A549 (cell line): ENCODE measurements at regions not wholly inside any gene's neighbourhood (a gene's known extent, or its start where the extent isn't known, plus 50 kb on each side); places are given as distances from the start of the nearest gene placed in this dataset.

Experiments used
- CHD2 ChIP-seq: fragments of 150-350 bp; IDR thresholded peaks from 2 replicates; pipeline ENCODE4 v1.6.1; 2014; ENCODE audit warnings: low read length; ENCODE audit not compliant: partially characterized antibody
- CTCF ChIP-seq: fragments of >200 bp; sonication (Bioruptor Twin); formaldehyde crosslinking; IDR thresholded peaks from 3 replicates; pipeline ENCODE4 v1.5.1; 2016
- ELK1 ChIP-seq: fragments of 150-350 bp; IDR thresholded peaks from 2 replicates; pipeline ENCODE4 v1.6.1; 2014; ENCODE audit warnings: low read depth, mild to moderate bottlenecking, low read length
- JUN ChIP-seq, 2 experiments: fragments of >200 bp; sonication (Bioruptor Twin); formaldehyde crosslinking; IDR thresholded peaks; 2 replicates in 1 of 2; 3 replicates in 1 of 2; pipeline ENCODE4 v1.6.1; 2016 to 2017
- PBX3 ChIP-seq: IDR thresholded peaks from 2 replicates; pipeline ENCODE4 v1.6.1; 2012
- POLR2A ChIP-seq: IDR thresholded peaks from 2 replicates; pipeline ENCODE4 v1.6.1; 2012; ENCODE audit warnings: mild to moderate bottlenecking, low read length
- SMC3 ChIP-seq: fragments of >200 bp; sonication (Bioruptor Twin); formaldehyde crosslinking; IDR thresholded peaks from 3 replicates; pipeline ENCODE4 v1.6.1; 2018; ENCODE audit warnings: inconsistent platforms
- TP53 ChIP-seq: fragments of 250-450 bp; sonication (Bioruptor Pico); IDR thresholded peaks from 2 replicates; pipeline ENCODE4 v1.5.0; 2021; ENCODE audit warnings: mild to moderate bottlenecking, moderate library complexity

DNA sequence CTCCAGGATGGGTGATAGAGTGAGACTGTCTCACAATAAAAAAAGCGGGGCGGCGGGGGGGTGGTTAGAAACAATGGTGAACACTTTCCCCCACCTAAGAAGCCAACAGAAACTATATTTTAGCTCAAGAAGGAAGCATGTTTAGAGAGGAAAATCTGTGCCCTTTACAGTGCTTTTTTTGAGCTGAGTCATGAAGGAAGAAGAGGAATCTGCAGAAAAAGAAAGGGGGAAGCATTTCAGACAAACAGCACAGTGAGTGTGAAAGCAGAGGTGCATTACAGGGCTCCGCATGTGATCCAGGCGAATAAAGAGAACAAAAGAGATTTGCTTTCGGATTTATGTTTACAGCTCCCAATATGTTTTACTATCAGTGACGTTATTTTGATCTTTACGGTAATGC lies 1504.6 kb upstream of the WWC1 start:
- no peak for TF ChIP-seq CTCF
- no peak for TF ChIP-seq ELK1
- no peak for TF ChIP-seq CHD2
- no peak for TF ChIP-seq JUN (IDR thresholded peaks at IDR 0.05)
- TF ChIP-seq TP53 (CRISPR knock-in tag) = no peak
- TF ChIP-seq PBX3 = no peak
- TF ChIP-seq POLR2A = no peak
- no peak for TF ChIP-seq SMC3
